GM10266 (cell line): ENCODE measurements at regions not wholly inside any gene's neighbourhood (a gene's known extent, or its start where the extent isn't known, plus 50 kb on each side); places are given as distances from the start of the nearest gene placed in this dataset.

Source experiments
- DNase-seq: peaks from one replicate; pipeline ENCODE4 v3.0.0; 2012; ENCODE audit errors: extremely low spot score
- CTCF ChIP-seq: IDR thresholded peaks from 2 replicates; pipeline ENCODE4 v1.5.1; 2012; ENCODE audit warnings: mild to moderate bottlenecking, low read depth; ENCODE audit not compliant: control insufficient read depth, insufficient read depth; ENCODE audit errors: missing control alignments

- TF ChIP-seq CTCF = no peak
Measured at GRCh38 chr10:10014846-10015245, 1002.8 kb upstream of the CELF2 start.

GRCh38 chr10:10017716-10018115 lies 1000.0 kb upstream of the CELF2 start:
- DNase-seq = no peak

More at GRCh38 chr10:10014846-10015245, 1002.8 kb upstream of the CELF2 start:
- no peak for DNase-seq

GRCh38 chr10:10020945-10021344 lies 996.7 kb upstream of the CELF2 start:
- no peak for TF ChIP-seq CTCF
- DNase-seq = no peak

More at GRCh38 chr10:10017716-10018115, 1000.0 kb upstream of the CELF2 start:
- no peak for TF ChIP-seq CTCF

- TF ChIP-seq CTCF = no peak
- DNase-seq = no peak
Measured at GRCh38 chr10:10032991-10033390, 984.7 kb upstream of the CELF2 start.

GRCh38 chr10:10038348-10038747 lies 979.3 kb upstream of the CELF2 start:
- TF ChIP-seq CTCF = no peak
- no peak for DNase-seq

- no peak for TF ChIP-seq CTCF
Measured at GRCh38 chr10:10039595-10039994, 978.1 kb upstream of the CELF2 start.

GRCh38 chr10:10043083-10043482 lies 974.6 kb upstream of the CELF2 start:
- TF ChIP-seq CTCF = no peak
- no peak for DNase-seq

More at GRCh38 chr10:10039595-10039994, 978.1 kb upstream of the CELF2 start:
- DNase-seq = no peak
